ENCODE measurements at regions not wholly inside any gene's neighbourhood (a gene's known extent, or its start where the extent isn't known, plus 50 kb on each side); places are given as distances from the start of the nearest gene placed in this dataset.

DNA sequence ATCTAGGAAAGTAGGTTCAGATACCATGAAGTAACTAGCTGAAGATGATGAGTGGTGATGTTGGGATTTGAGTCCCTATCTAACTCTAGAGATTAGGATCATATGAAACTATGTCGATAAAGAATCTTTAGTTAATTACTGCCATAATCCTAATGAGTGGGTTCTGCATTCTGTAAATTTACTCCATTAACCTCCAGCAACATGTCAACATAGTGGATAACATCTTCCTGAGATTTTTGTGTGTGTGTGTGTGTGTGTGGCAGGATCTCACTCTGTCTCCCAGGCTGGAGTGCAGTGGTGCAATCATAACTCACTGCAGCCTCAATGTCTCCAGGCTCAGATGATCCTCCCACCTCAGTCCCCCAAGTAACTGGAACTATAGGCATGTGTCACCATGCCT, 272.9 kb upstream of the DPH6 start:
- Mint-ChIP-seq H3K4me1 (no peaks in the 10 kb centered on the region), H3K4me3 (no peak overlapping the region), H3K36me3 (ENCODE audit: insufficient read depth in 1 of 3, low read depth in 3 of 3) (no peaks in the 10 kb centered on the region), H3K9me3 (no peaks in the 10 kb centered on the region), H3K27ac (no peak overlapping the region), H3K27me3 (ENCODE audit: low read depth) (no peaks in the 10 kb centered on the region)
- H3T11ph ChIP-seq (ENCODE audit: low read length), result no peak overlapping the region
- no peak overlapping the region for H3K18ac ChIP-seq (ENCODE audit: insufficient read length, low read depth, low read length)
- no peak overlapping the region for H2BK15ac ChIP-seq (ENCODE audit: low read depth, low read length)
- DNase-seq, result no peak
- no peak overlapping the region for H2BK120ac ChIP-seq (ENCODE audit: low read depth, low read length, poor library complexity, severe bottlenecking)
- H3K27me3 ChIP-seq (ENCODE audit: insufficient read depth, low read length), result no peaks in the 10 kb centered on the region
- no peaks in the 10 kb centered on the region for H3K4me1 ChIP-seq (ENCODE audit: insufficient read depth, low read length)
- H3K4ac ChIP-seq (ENCODE audit: low read depth, low read length), result no peak overlapping the region
- H3K79me1 ChIP-seq (ENCODE audit: insufficient read depth, low read depth, low read length, poor library complexity, severe bottlenecking), result no peaks in the 10 kb centered on the region
- no peak overlapping the region for H2BK5ac ChIP-seq (ENCODE audit: insufficient read length, low read length)
- WGBS (ENCODE audit: extremely low coverage, insufficient read length, low lambda C conversion rate), result no CpG with 5 or more reads among the region's 1 CpG
- no peak overlapping the region for H2BK20ac ChIP-seq (ENCODE audit: low read depth, low read length, poor library complexity, severe bottlenecking)
- no peak overlapping the region for H3K27ac ChIP-seq (ENCODE audit: insufficient read length, low read depth, low read length)
- no peaks in the 10 kb centered on the region for H3K23me2 ChIP-seq (ENCODE audit: insufficient read length, low read depth, low read length, poor library complexity, severe bottlenecking)
- H3K14ac ChIP-seq (ENCODE audit: insufficient read depth, low read length), result no peak overlapping the region
- H3K79me2 ChIP-seq (ENCODE audit: insufficient read depth, low read length), result no peaks in the 10 kb centered on the region
- no peaks in the 10 kb centered on the region for H3K9me3 ChIP-seq (ENCODE audit: control insufficient read depth, low read depth, low read length)
- no peak overlapping the region for H2BK12ac ChIP-seq (ENCODE audit: insufficient read length, low read depth, low read length)
- no peak overlapping the region for H3K56ac ChIP-seq (ENCODE audit: insufficient read length, low read depth, low read length)
- no peak for TF ChIP-seq CTCF (conservative IDR thresholded peaks at IDR 0.05)
- no peak overlapping the region for H3K4me2 ChIP-seq (ENCODE audit: insufficient read depth, insufficient read length, low read length)
- H2AK5ac ChIP-seq (ENCODE audit: insufficient read length, low read length), result no peak overlapping the region
- H3K23ac ChIP-seq (ENCODE audit: insufficient read length, low read depth, low read length), result no peak overlapping the region
- H2AFZ ChIP-seq (ENCODE audit: low read length), result no peak overlapping the region
- no peak overlapping the region for H4K5ac ChIP-seq (ENCODE audit: insufficient read length, low read depth, low read length)
- H3K9ac ChIP-seq (ENCODE audit: extremely low read depth, insufficient read length, low read length), result no peak overlapping the region
- H4K8ac ChIP-seq (replicated peaks; ENCODE audit: insufficient read length, low read depth, low read length), result no peak overlapping the region
- no peak overlapping the region for H4K91ac ChIP-seq (ENCODE audit: insufficient read length, low read depth, low read length)
- H4K20me1 ChIP-seq (ENCODE audit: control insufficient read depth, insufficient read depth, insufficient read length), result no peaks in the 10 kb centered on the region

Measured in H9 (cell line).